SU-DHL-6 (cell line): ENCODE measurements at regions not wholly inside any gene's neighbourhood (a gene's known extent, or its start where the extent isn't known, plus 50 kb on each side); places are given as distances from the start of the nearest gene placed in this dataset.

Experiments used
- H2AFZ ChIP-seq: fragments of 200-600 bp; sonication (generic); 2 replicates; pipeline ENCODE4 v1.6.1; 2014; ENCODE audit warnings: low read depth, mild to moderate bottlenecking, moderate library complexity, mixed read lengths, antibody characterized with exemption, low read length; ENCODE audit not compliant: severe bottlenecking
- H3F3A ChIP-seq: fragments of 200-600 bp; shearing (Covaris generic); 2 replicates; pipeline ENCODE4 v1.6.0; 2016; ENCODE audit warnings: antibody characterized with exemption, mild to moderate bottlenecking; ENCODE audit not compliant: insufficient read depth
- H3K27ac ChIP-seq: fragments of 200-600 bp; sonication (generic); 2 replicates; pipeline ENCODE4 v1.5.1; 2016; ENCODE audit warnings: low read depth, mild to moderate bottlenecking, low read length, moderate library complexity, mixed read lengths
- H3K27me3 ChIP-seq: fragments of 200-600 bp; sonication (generic), shearing (Covaris generic); 2 replicates; pipeline ENCODE4 v1.6.0; 2014; ENCODE audit warnings: mild to moderate bottlenecking, low read length
- H3K36me3 ChIP-seq: fragments of 200-600 bp; sonication (generic); 2 replicates; pipeline ENCODE4 v1.6.1; 2014; ENCODE audit warnings: mild to moderate bottlenecking, low read length, mixed read lengths
- H3K4me2 ChIP-seq: fragments of 300-600, 200-600 bp; shearing (Covaris generic), sonication (generic); 2 replicates; pipeline ENCODE4 v1.6.0; 2014; ENCODE audit warnings: low read length, low read depth, mild to moderate bottlenecking; ENCODE audit not compliant: poor library complexity, severe bottlenecking
- H3K4me3 ChIP-seq: fragments of 200-600 bp; sonication (generic); 2 replicates; pipeline ENCODE4 v1.5.1; 2014; ENCODE audit warnings: antibody characterized with exemption, low read length, mild to moderate bottlenecking, mixed read lengths; ENCODE audit not compliant: insufficient read depth, poor library complexity, severe bottlenecking
- H3K79me2 ChIP-seq: fragments of 200-600 bp; sonication (generic); 2 replicates; pipeline ENCODE4 v1.6.1; 2014; ENCODE audit warnings: mild to moderate bottlenecking, low read length, moderate library complexity; ENCODE audit not compliant: insufficient read depth
- H3K9ac ChIP-seq: fragments of 200-600 bp; sonication (generic); 2 replicates; pipeline ENCODE4 v1.7.0; 2014; ENCODE audit warnings: mild to moderate bottlenecking, low read length
- H3K9me2 ChIP-seq: fragments of 200-600 bp; sonication (generic); replicated peaks from 2 replicates; pipeline ENCODE4 v1.6.1; 2014; ENCODE audit warnings: low read length; ENCODE audit not compliant: insufficient read depth
- H3K9me3 ChIP-seq: fragments of 200-600 bp; sonication (generic); 2 replicates; pipeline ENCODE4 v1.6.1; 2014; ENCODE audit warnings: low read length, mixed read lengths; ENCODE audit not compliant: insufficient read depth
- H4K20me1 ChIP-seq: fragments of 200-600 bp; sonication (generic); 2 replicates; pipeline ENCODE4 v1.6.1; 2014; ENCODE audit warnings: low read depth, mild to moderate bottlenecking, antibody characterized with exemption, low read length, moderate library complexity, mixed read lengths
- CTCF ChIP-seq: fragments of 200-600 bp; sonication (generic); IDR thresholded peaks from one replicate; pipeline ENCODE4 v1.5.1; 2017; ENCODE audit warnings: antibody characterized with exemption, mild to moderate bottlenecking, low read length, moderate library complexity; ENCODE audit not compliant: insufficient read depth, poor library complexity, severe bottlenecking
- EZH2phosphoT487 ChIP-seq: fragments of 200-600 bp; sonication (generic), shearing (Covaris generic); conservative IDR thresholded peaks from 2 replicates; pipeline ENCODE4 v1.6.1; 2018; ENCODE audit warnings: mild to moderate bottlenecking, antibody characterized with exemption, low read length, moderate library complexity, mixed read lengths

GRCh38 chr9:6695121-6695814 is 49.7 kb upstream of the GLDC start:
- peaks cover 3% of the 10 kb centered on the region; the same call in 1 of the 2 replicates for H3F3A ChIP-seq
- H3K9ac ChIP-seq, result no peak overlapping the region
- H3K4me3 ChIP-seq, result no peak overlapping the region
- H3K79me2 ChIP-seq, result no peaks in the 10 kb centered on the region
- no peaks in the 10 kb centered on the region for H3K27me3 ChIP-seq
- no peaks in the 10 kb centered on the region for H3K36me3 ChIP-seq
- H3K27ac ChIP-seq, result no peak overlapping the region
- no peaks in the 10 kb centered on the region for H4K20me1 ChIP-seq
- no peak overlapping the region for H2AFZ ChIP-seq
- no peak for TF ChIP-seq CTCF
- no peak for TF ChIP-seq EZH2phosphoT487
- no peaks in the 10 kb centered on the region for H3K9me3 ChIP-seq
- no peak overlapping the region for H3K4me2 ChIP-seq
- no peaks in the 10 kb centered on the region for H3K9me2 ChIP-seq
